ENCODE measurements at regions not wholly inside any gene's neighbourhood (a gene's known extent, or its start where the extent isn't known, plus 50 kb on each side); places are given as distances from the start of the nearest gene placed in this dataset.

- TF ChIP-seq, protein P1, sequence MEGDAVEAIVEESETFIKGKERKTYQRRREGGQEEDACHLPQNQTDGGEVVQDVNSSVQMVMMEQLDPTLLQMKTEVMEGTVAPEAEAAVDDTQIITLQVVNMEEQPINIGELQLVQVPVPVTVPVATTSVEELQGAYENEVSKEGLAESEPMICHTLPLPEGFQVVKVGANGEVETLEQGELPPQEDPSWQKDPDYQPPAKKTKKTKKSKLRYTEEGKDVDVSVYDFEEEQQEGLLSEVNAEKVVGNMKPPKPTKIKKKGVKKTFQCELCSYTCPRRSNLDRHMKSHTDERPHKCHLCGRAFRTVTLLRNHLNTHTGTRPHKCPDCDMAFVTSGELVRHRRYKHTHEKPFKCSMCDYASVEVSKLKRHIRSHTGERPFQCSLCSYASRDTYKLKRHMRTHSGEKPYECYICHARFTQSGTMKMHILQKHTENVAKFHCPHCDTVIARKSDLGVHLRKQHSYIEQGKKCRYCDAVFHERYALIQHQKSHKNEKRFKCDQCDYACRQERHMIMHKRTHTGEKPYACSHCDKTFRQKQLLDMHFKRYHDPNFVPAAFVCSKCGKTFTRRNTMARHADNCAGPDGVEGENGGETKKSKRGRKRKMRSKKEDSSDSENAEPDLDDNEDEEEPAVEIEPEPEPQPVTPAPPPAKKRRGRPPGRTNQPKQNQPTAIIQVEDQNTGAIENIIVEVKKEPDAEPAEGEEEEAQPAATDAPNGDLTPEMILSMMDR (conservative IDR thresholded peaks at IDR 0.05): no peak
- Mint-ChIP-seq H3K4me3 (no peak overlapping the region), H3K4me1 (ENCODE audit: unreplicated experiment) (no peaks in the 10 kb centered on the region), H3K27me3 (no peaks in the 10 kb centered on the region), H3K27ac (no peak overlapping the region), H3K36me3 (no peaks in the 10 kb centered on the region), H3K9me3 (peaks cover 6% of the 10 kb centered on the region)
- no peak for DNase-seq (ENCODE audit: extremely low spot score, unreplicated experiment)
Measured at GRCh38 chrX:124796989-124797388, 450.6 kb downstream of the SH2D1A start.

GRCh38 chrX:124804962-124805361 is 458.6 kb downstream of the SH2D1A start:
- Mint-ChIP-seq H3K36me3 (no peaks in the 10 kb centered on the region), H3K27me3 (no peaks in the 10 kb centered on the region), H3K4me1 (ENCODE audit: unreplicated experiment) (no peaks in the 10 kb centered on the region), H3K27ac (no peak overlapping the region), H3K4me3 (no peak overlapping the region), H3K9me3 (peaks cover 13% of the 10 kb centered on the region)
- TF ChIP-seq, protein P1 (conservative IDR thresholded peaks at IDR 0.05): no peak
- DNase-seq (ENCODE audit: extremely low spot score, unreplicated experiment): no peak

- H3K4me3 Mint-ChIP-seq: no peak overlapping the region
- H3K36me3 Mint-ChIP-seq: no peaks in the 10 kb centered on the region
- H3K27ac Mint-ChIP-seq: no peak overlapping the region
- TF ChIP-seq, protein P1 (conservative IDR thresholded peaks at IDR 0.05): no peak
- peaks cover 11% of the 10 kb centered on the region for H3K9me3 Mint-ChIP-seq
- H3K4me1 Mint-ChIP-seq (ENCODE audit: unreplicated experiment): no peaks in the 10 kb centered on the region
- H3K27me3 Mint-ChIP-seq: no peaks in the 10 kb centered on the region
- no peak for DNase-seq (ENCODE audit: extremely low spot score, unreplicated experiment)
Measured at GRCh38 chrX:124805486-124805885, 459.1 kb downstream of the SH2D1A start.

DNA sequence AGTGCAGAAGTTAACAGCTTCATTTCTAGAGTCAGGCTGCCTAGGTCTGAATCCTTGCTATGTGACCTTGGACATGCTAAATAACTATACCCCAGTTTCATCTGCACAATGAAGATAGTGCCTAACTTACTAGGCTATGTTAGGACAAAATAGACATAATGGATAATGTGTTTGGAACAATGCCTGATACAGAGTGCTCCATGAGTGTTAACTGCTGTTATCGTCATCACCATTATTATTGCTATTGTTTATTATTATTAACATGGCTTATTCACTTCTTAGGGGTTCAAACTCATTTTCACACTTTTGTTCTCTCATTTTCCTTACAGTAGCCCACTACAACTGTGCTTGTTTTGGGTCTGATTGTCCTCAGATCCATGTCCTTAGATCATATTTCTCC is 467.7 kb downstream of the SH2D1A start:
- Mint-ChIP-seq H3K4me1 (ENCODE audit: unreplicated experiment) (no peaks in the 10 kb centered on the region), H3K27me3 (no peaks in the 10 kb centered on the region), H3K36me3 (no peaks in the 10 kb centered on the region), H3K4me3 (no peak overlapping the region), H3K9me3 (peaks cover 7% of the 10 kb centered on the region), H3K27ac (no peak overlapping the region)
- TF ChIP-seq, protein P1 (conservative IDR thresholded peaks at IDR 0.05): no peak
- DNase-seq (ENCODE audit: extremely low spot score, unreplicated experiment): no peak

- Mint-ChIP-seq H3K4me3 (no peak overlapping the region), H3K4me1 (ENCODE audit: unreplicated experiment) (no peaks in the 10 kb centered on the region), H3K9me3 (no peaks in the 10 kb centered on the region), H3K36me3 (no peaks in the 10 kb centered on the region), H3K27ac (no peak overlapping the region), H3K27me3 (peaks cover 7% of the 10 kb centered on the region)
- TF ChIP-seq, protein P1 (conservative IDR thresholded peaks at IDR 0.05): no peak
- DNase-seq (ENCODE audit: extremely low spot score, unreplicated experiment): no peak
Measured at GRCh38 chrX:124818033-124818432, 471.7 kb downstream of the SH2D1A start.

- no peak for DNase-seq (ENCODE audit: extremely low spot score, unreplicated experiment)
- Mint-ChIP-seq H3K27ac (no peak overlapping the region), H3K36me3 (no peaks in the 10 kb centered on the region), H3K9me3 (no peaks in the 10 kb centered on the region), H3K27me3 (peaks cover 7% of the 10 kb centered on the region), H3K4me1 (ENCODE audit: unreplicated experiment) (no peaks in the 10 kb centered on the region), H3K4me3 (no peak overlapping the region)
- TF ChIP-seq, protein P1 (conservative IDR thresholded peaks at IDR 0.05): no peak
Measured at GRCh38 chrX:124818764-124819163, 472.4 kb downstream of the SH2D1A start.
